Esophagus squamous epithelium (tissue), 4 donors: ENCODE measurements at regions not wholly inside any gene's neighbourhood (a gene's known extent, or its start where the extent isn't known, plus 50 kb on each side); places are given as distances from the start of the nearest gene placed in this dataset.

Experiments
- CTCF ChIP-seq, 6 experiments: fragments of 450-650 bp in 4 of 6; fragments of 200-600 bp in 2 of 6; sonication (generic) in 2 of 6; IDR thresholded peaks; one replicate each; pipeline ENCODE4 v1.5.1; 2016 to 2019; ENCODE audit warnings: antibody characterized with exemption in 6 of 6, mild to moderate bottlenecking in 4 of 6, moderate library complexity in 4 of 6
- POLR2A ChIP-seq, 4 donors: fragments of 450-650 bp; IDR thresholded peaks; one replicate each; pipeline ENCODE4 v1.6.1; 2017; ENCODE audit warnings: antibody characterized with exemption in 4 of 4, mild to moderate bottlenecking in 4 of 4, moderate library complexity in 3 of 4

GRCh38 chr2:211144078-211144477 lies 587.7 kb downstream of the CPS1 start:
- TF ChIP-seq CTCF (IDR thresholded peaks at IDR 0.05): no peak
- TF ChIP-seq POLR2A (IDR thresholded peaks at IDR 0.05): no peak
